ENCODE measurements at regions not wholly inside any gene's neighbourhood (a gene's known extent, or its start where the extent isn't known, plus 50 kb on each side); places are given as distances from the start of the nearest gene placed in this dataset.

GRCh38 chr9:107648153-107648715, 158.7 kb upstream of the KLF4 start:
- Histone ChIP-seq H3K36me3 (no peaks in the 10 kb centered on the region), H3K27ac (no peak overlapping the region), H3K4me1 (peaks cover 0 to 20% (median 9%) of the 10 kb centered on the region in 4 donors), H3K4me3 (no peak overlapping the region), H3K27me3 (no peaks in the 10 kb centered on the region), H3K9me3 (no peaks in the 10 kb centered on the region)
- DNase-seq (no peak), ATAC-seq (no peak)
- intact Hi-C loops (cut with DNase I): no loop called here
- no peak for TF ChIP-seq CTCF (IDR thresholded peaks at IDR 0.05)
- 85% methylated on average over 6 of the region's 12 CpGs for WGBS (ENCODE audit: insufficient coverage, low coverage, low lambda C conversion rate, missing lambda C conversion rate)

- no CpG with 5 or more reads among the region's 5 CpGs for WGBS (ENCODE audit: insufficient coverage, low coverage, low lambda C conversion rate, missing lambda C conversion rate)
- Histone ChIP-seq H3K4me3 (no peak overlapping the region), H3K36me3 (no peaks in the 10 kb centered on the region), H3K4me1 (peaks cover 0 to 20% (median 9%) of the 10 kb centered on the region in 4 donors), H3K27me3 (no peaks in the 10 kb centered on the region), H3K27ac (no peak overlapping the region), H3K9me3 (no peaks in the 10 kb centered on the region)
- intact Hi-C loops (cut with DNase I): no loop called here
- TF ChIP-seq POLR2A (IDR thresholded peaks at IDR 0.05): no peak
- no peak for TF ChIP-seq CTCF (IDR thresholded peaks at IDR 0.05)
- ATAC-seq (no peak), DNase-seq (no peak)
These were observed 158.0 kb upstream of the KLF4 start for GRCh38 chr9:107647611-107648010.

GRCh38 chr9:107647141-107647540, 157.6 kb upstream of the KLF4 start:
- ATAC-seq (no peak), DNase-seq (no peak)
- Histone ChIP-seq H3K27ac (no peak overlapping the region), H3K9me3 (no peaks in the 10 kb centered on the region), H3K4me1 (peaks cover 0 to 20% (median 9%) of the 10 kb centered on the region in 4 donors), H3K4me3 (no peak overlapping the region), H3K27me3 (no peaks in the 10 kb centered on the region), H3K36me3 (no peaks in the 10 kb centered on the region)
- 100% methylated on average over 1 of the region's 1 CpG for WGBS (ENCODE audit: insufficient coverage, low coverage, low lambda C conversion rate, missing lambda C conversion rate)
- intact Hi-C loops (cut with DNase I): no loop called here
- TF ChIP-seq POLR2A (IDR thresholded peaks at IDR 0.05): no peak
- TF ChIP-seq CTCF (IDR thresholded peaks at IDR 0.05): no peak

- peaks cover 0 to 20% (median 9%) of the 10 kb centered on the region in 4 donors for H3K4me1 ChIP-seq
- no peak overlapping the region for H3K4me3 ChIP-seq
- no peaks in the 10 kb centered on the region for H3K27me3 ChIP-seq
- TF ChIP-seq CTCF (IDR thresholded peaks at IDR 0.05): no peak
- no peak for DNase-seq
- 33% methylated on average over 1 of the region's 1 CpG for WGBS (ENCODE audit: insufficient coverage, low coverage, low lambda C conversion rate, missing lambda C conversion rate)
- no peaks in the 10 kb centered on the region for H3K36me3 ChIP-seq
- peak; percentile 70 to 88 (median 80) for ATAC-seq
- intact Hi-C loops (cut with DNase I): no loop called here
- no peaks in the 10 kb centered on the region for H3K9me3 ChIP-seq
- peak overlapping the region in 2 of 3 donors; percentile 49 to 56 for H3K27ac ChIP-seq
These were observed 155.9 kb upstream of the KLF4 start for GRCh38 chr9:107645464-107645833.

All from right lobe of liver (tissue), 6 donors.